AML-193 (cell line): ENCODE measurements at regions not wholly inside any gene's neighbourhood (a gene's known extent, or its start where the extent isn't known, plus 50 kb on each side); places are given as distances from the start of the nearest gene placed in this dataset.
"Not testable (repeated sequence)": the region's sequence is repeated elsewhere in the genome, so short reads cannot be mapped to it uniquely, and the experiment has no call there.

ENCODE experiments used
- DNase-seq, 2 experiments: peaks; one replicate each; lab custom pipeline; 2025; lab: John Stamatoyannopoulos, UW

DNA sequence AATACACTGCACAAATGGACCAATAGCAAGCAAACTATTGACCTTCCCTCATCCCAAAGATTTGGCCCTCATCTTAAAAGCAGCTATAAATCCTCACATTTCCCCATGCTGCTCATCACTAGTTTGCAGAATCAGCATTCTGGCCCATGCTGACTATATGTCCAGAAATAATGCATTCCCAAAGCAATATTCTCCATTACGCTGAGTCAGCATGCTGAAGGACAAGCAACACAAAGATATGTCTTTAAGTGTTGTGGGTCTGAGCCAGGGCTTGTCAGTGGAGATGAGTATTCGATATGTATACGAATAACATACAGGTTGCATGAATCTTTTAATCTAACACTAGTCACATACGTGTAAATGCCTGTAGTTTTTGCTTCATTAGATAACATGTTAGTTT, 1045.0 kb upstream of the DDX18 start:
- DNase-seq, result no peak

DNA sequence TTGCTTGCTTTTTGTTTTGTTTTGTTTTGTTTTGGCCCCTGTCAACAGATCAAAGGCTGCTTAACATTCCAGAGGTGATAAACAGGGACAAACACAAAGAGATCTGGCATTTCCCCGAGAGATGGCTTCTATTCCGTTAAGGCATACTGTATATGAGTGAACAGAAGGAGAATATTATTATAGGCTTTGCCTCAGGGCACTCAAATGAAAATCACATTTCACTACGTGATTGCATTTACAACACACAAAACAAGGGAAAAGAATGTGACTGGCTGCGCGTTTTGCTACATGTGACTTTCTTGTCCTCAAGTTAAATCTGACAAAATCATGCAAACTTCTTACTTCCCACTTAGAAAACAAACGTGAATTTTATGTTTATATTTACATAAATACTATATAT, 1037.9 kb upstream of the DDX18 start:
- no peak for DNase-seq

DNA sequence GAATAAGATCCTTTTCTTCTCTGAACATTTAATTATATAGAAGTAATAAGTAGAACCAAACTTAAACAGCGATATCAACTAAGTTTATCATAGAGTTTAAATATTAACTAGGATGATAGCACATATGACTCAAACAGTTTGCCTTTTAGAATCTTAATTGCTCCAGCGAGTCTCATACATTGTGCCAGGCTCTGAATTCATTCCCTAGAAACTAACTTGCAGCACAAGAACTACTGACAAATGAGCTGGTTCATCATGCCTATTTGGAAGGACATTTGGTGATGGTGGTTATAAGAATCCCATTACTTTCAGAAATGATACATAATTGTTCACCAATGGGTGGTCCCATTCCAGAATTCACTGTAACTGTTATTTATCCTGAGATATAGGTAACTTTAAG, 1026.6 kb upstream of the DDX18 start:
- DNase-seq, result no peak

- no peak for DNase-seq
These were observed 1011.8 kb upstream of the DDX18 start for GRCh38 chr2:116802671-116803070.

DNA sequence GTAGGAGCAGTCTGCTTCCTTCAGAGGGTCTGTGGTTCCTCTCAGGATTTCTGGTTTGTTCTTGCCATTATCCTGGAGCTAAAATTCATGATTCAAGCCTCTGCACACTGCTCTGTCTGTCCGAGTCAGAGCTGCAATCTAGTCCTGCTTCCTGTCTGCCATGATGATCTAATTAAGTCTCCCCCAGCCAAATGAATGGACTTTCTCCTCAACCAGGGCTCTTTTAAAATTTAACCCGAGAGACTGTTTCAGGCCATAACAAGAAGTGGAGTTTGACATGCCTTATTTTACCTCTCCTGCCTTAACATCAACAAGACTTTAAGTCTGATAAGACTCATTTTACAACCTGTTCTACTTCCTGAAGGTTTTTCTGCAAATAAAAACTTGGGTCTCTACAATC, 1009.6 kb upstream of the DDX18 start:
- DNase-seq, result no peak

GRCh38 chr2:116806505-116806904, 1008.0 kb upstream of the DDX18 start:
- not testable (repeated sequence) for DNase-seq

GRCh38 chr2:116809109-116809508, 1005.4 kb upstream of the DDX18 start:
- no peak for DNase-seq

DNA sequence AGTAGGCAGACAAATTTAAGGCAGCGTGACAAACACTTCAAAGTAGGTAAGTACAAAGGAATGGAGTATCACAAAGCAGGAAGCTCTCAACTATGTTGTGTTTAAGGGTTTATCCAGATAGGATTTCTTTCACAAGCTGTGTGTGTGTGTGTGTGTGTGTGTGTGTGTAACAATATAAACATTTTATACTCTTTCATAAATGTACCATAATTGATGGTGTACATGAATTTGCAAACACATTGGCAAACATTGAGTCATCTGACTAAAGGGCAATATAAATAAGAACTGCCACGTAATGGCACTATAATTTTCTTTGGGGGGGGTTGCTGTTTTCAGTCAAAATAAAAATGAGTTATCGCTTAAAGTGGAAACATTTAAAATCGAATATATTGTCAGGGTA, 1004.4 kb upstream of the DDX18 start:
- no peak for DNase-seq

GRCh38 chr2:116810645-116811044, 1003.8 kb upstream of the DDX18 start:
- no peak for DNase-seq

DNA sequence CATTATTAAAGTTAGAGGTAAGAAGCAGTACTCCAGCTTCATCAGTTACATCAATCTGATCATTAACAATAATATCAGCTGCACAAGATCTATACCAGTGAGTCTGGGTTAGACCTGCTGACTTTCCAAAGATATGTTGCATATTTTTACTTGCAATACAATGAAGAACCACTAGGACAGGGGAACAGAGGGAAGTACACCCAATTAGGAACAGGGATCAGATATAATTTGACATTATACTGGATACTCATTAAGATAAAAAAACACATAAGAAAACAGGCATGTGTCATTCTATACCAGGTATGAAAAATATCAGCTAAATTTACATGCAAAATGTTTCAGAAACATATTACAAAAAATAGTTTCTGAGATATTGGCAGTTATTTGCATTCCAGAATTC, 995.1 kb upstream of the DDX18 start:
- peak in 1 of 2 experiments; percentile 5 for DNase-seq

- DNase-seq, result no peak
These were observed 993.5 kb upstream of the DDX18 start for GRCh38 chr2:116820986-116821385.

DNA sequence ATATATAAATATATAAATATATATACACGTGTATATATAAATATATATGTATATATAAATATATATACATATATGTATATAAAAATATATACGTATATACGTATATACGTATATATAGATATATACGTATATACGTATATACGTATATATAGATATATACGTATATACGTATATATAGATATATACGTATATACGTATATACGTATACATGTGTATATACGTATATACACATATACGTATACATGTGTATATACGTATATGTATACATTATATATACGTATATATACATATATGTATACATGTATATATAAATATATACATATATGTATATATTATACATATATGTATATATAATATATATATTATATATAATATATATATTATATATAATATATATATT, 984.9 kb upstream of the DDX18 start:
- not testable (repeated sequence) for DNase-seq

GRCh38 chr2:116832148-116832547, 982.3 kb upstream of the DDX18 start:
- DNase-seq, result no peak

GRCh38 chr2:116833052-116833451, 981.4 kb upstream of the DDX18 start:
- DNase-seq, result no peak

GRCh38 chr2:116842164-116842563, 972.3 kb upstream of the DDX18 start:
- DNase-seq, result no peak

- DNase-seq, result no peak
These were observed 954.8 kb upstream of the DDX18 start for GRCh38 chr2:116859708-116860107.

DNA sequence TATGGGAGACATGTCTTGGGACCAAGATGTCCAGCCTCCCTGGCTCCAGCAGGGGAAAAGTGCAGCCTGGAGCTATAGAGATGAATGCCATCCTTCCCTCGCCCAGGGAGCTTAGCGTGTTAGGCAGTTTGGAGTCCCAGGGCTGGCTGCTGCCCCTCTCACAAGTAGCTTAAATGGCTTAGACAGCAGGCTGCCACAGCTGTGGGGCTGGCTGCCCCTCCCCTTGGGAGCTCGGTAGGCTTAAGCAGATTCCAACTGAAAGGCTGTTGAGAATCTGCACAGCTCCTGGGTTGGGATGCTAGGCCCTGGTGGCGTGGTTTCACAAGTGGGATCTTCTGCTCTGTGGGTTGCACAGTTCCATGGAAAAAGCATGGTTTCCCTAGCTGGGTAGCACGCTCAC, 940.5 kb upstream of the DDX18 start:
- DNase-seq, result no peak

DNA sequence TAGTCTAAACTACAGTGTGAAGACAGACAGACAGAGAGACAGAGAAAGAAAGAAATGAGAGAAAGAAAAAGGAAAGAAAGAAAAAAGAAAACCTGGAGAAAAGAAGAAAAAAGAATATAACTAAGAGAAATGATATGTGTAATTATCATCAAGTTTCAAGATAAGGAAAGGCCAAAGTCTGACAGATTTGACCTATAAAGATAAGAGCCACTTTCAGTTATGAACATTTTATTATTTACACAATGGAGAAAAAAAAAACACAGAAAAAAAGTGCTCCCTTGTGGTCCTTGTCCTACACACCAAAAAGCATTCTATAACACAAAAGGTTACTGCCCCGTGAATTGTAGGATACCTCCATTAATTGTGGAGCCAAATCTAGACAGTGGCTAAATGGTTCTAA, 937.2 kb upstream of the DDX18 start:
- no peak for DNase-seq

GRCh38 chr2:116877944-116878343, 936.5 kb upstream of the DDX18 start:
- no peak for DNase-seq

GRCh38 chr2:116879650-116880160, 934.8 kb upstream of the DDX18 start:
- DNase-seq, result no peak

DNA sequence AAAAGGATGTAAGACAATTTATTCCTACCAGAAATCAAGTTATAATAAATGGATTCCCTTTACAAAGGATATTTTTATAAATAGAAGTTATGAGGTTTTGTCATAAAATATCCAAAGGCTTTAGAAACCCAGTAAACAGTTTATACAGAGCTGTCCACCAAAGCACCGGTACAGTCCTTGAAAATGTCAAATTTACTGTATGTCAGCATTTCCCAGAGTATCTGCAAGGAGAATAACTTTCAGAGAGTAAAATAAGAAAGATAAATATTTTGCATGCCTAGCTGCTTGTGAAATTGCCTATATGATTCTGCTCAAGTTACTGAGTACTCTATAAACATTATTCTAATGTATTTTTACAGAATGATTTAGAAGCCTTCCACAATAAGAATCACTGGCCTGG, 923.3 kb upstream of the DDX18 start:
- DNase-seq, result no peak

DNA sequence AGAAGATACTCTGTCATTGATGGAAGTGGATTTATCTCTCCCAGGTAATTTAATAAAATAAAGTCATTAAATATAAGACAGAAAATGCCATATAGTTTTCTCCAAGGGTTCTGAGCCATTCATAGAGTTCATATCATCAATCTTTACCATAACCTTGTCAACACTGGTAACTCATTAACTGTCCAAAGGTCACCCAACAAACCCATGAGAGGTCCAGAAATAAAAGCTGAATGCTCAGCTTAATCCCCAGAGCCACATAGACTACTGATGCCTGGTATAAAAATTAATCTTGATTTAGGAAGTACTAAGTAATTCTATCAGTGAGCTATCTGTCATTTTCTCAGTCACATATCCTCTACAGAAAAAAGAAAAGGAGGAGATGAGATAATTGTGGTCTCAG, 903.0 kb upstream of the DDX18 start:
- DNase-seq, result no peak

DNA sequence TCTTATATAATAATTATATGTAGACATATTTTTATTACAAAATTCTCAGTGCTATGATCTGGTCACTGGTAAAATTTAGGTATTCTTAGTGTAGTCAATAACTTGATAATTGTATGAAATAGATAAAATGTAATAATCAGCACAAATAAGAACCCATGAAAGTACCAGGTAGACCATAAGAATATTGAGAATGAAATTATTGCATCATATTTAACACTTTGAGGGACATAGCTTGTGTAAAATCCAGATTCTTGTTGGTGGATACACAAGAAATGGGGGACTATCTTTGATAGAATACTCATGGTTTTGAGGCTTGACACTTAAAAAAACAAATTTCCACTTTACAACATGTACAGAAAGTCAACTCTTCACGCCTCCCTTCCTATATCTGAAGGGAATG, 898.8 kb upstream of the DDX18 start:
- no peak for DNase-seq

- DNase-seq, result no peak
These were observed 897.3 kb upstream of the DDX18 start for GRCh38 chr2:116917196-116917595.

- no peak for DNase-seq
These were observed 895.9 kb upstream of the DDX18 start for GRCh38 chr2:116918574-116918973.
